Glutamatergic neuron (in vitro differentiated cells): ENCODE measurements at regions not wholly inside any gene's neighbourhood (a gene's known extent, or its start where the extent isn't known, plus 50 kb on each side); places are given as distances from the start of the nearest gene placed in this dataset.

Experiments used
- DNase-seq: peaks from one replicate; pipeline ENCODE4 v3.0.0; 2022
- H3K27ac Mint-ChIP-seq: one replicate; pipeline ENCODE4 v1.8.0; 2020; ENCODE audit warnings: mild to moderate bottlenecking, mixed read lengths, inconsistent platforms; ENCODE audit not compliant: unreplicated experiment
- H3K27me3 Mint-ChIP-seq: one replicate; pipeline ENCODE4 v1.8.0; 2020; ENCODE audit warnings: mild to moderate bottlenecking, moderate library complexity, mixed read lengths, inconsistent platforms; ENCODE audit not compliant: unreplicated experiment
- H3K36me3 Mint-ChIP-seq: one replicate; pipeline ENCODE4 v1.8.0; 2020; ENCODE audit warnings: mild to moderate bottlenecking, mixed read lengths, inconsistent platforms; ENCODE audit not compliant: unreplicated experiment
- H3K4me1 Mint-ChIP-seq: one replicate; pipeline ENCODE4 v1.8.0; 2020; ENCODE audit warnings: mild to moderate bottlenecking, low read depth, mixed read lengths, inconsistent platforms; ENCODE audit not compliant: unreplicated experiment
- H3K4me3 Mint-ChIP-seq: one replicate; pipeline ENCODE4 v1.8.0; 2020; ENCODE audit warnings: mild to moderate bottlenecking, mixed read lengths, inconsistent platforms; ENCODE audit not compliant: unreplicated experiment
- H3K9me3 Mint-ChIP-seq: one replicate; pipeline ENCODE4 v1.8.0; 2020; ENCODE audit warnings: mild to moderate bottlenecking, moderate library complexity, mixed read lengths, inconsistent platforms; ENCODE audit not compliant: unreplicated experiment
- TF ChIP-seq, protein P1 (sequence below): fragments of 200-600 bp; sonication (generic); IDR thresholded peaks from one replicate; pipeline ENCODE4 v1.5.0; 2021; ENCODE audit not compliant: partially characterized antibody, unreplicated experiment

DNA sequence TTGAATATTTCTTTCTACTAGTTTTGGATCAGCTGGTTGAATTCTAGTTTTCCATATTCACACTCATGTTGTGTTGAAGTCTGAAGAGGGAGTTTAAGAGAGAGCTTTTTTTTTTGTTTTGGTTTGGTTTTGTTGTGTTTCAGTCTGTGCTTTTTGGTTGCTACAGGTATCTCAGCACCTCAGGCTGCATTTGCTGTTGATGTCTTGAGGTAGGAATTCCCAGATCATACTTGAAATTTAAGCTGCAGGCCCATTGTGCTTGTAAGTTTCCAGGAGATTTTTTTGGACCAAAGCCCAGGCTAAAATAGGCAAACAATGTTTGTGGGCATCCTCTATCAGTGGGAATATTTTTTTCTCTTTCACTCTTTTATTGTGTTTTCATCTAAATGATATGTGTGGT is 190.2 kb upstream of the AGA start:
- no peak overlapping the region for H3K27ac Mint-ChIP-seq

GRCh38 chr4:177638871-177639270 is 196.6 kb upstream of the AGA start:
- Mint-ChIP-seq H3K9me3 (peaks cover 2% of the 10 kb centered on the region), H3K4me3 (no peak overlapping the region), H3K27me3 (no peaks in the 10 kb centered on the region), H3K27ac (no peak overlapping the region), H3K4me1 (peaks cover 9% of the 10 kb centered on the region), H3K36me3 (no peaks in the 10 kb centered on the region)
- TF ChIP-seq, protein P1, sequence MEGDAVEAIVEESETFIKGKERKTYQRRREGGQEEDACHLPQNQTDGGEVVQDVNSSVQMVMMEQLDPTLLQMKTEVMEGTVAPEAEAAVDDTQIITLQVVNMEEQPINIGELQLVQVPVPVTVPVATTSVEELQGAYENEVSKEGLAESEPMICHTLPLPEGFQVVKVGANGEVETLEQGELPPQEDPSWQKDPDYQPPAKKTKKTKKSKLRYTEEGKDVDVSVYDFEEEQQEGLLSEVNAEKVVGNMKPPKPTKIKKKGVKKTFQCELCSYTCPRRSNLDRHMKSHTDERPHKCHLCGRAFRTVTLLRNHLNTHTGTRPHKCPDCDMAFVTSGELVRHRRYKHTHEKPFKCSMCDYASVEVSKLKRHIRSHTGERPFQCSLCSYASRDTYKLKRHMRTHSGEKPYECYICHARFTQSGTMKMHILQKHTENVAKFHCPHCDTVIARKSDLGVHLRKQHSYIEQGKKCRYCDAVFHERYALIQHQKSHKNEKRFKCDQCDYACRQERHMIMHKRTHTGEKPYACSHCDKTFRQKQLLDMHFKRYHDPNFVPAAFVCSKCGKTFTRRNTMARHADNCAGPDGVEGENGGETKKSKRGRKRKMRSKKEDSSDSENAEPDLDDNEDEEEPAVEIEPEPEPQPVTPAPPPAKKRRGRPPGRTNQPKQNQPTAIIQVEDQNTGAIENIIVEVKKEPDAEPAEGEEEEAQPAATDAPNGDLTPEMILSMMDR: no peak
- DNase-seq: no peak

More for the DNA sequence above, 190.2 kb upstream of the AGA start:
- Mint-ChIP-seq H3K9me3 (no peaks in the 10 kb centered on the region), H3K4me3 (no peak overlapping the region), H3K27me3 (no peaks in the 10 kb centered on the region), H3K36me3 (no peaks in the 10 kb centered on the region), H3K4me1 (no peaks in the 10 kb centered on the region)
- TF ChIP-seq, protein P1: no peak
- DNase-seq: no peak

DNA sequence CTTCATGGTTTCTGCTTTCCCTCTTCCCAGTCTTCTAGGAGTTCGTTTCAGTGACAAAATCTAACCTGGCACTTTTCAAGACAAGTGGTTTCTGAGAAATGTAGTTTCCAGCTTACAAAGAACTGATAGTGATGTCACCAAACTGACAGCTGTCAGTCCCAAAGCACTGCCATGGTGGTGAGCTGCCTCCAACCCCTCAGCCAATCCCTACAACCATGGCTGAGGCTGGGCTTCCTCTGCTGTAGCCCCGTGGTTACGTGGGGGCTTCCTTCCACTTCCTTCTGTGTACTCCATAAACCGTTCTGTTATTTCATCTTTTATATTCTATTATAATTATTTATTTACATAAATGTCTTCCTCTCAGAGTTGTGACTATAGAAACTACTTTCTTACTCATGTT is 198.6 kb upstream of the AGA start:
- no peak for DNase-seq
- Mint-ChIP-seq H3K27me3 (no peaks in the 10 kb centered on the region), H3K4me3 (no peak overlapping the region), H3K36me3 (no peaks in the 10 kb centered on the region), H3K4me1 (peaks cover 14% of the 10 kb centered on the region), H3K27ac (no peak overlapping the region), H3K9me3 (peaks cover 2% of the 10 kb centered on the region)
- TF ChIP-seq, protein P1: no peak

GRCh38 chr4:177660223-177660622 is 218.0 kb upstream of the AGA start:
- no peaks in the 10 kb centered on the region for H3K4me1 Mint-ChIP-seq
- DNase-seq: no peak
- H3K9me3 Mint-ChIP-seq: peaks cover 2% of the 10 kb centered on the region
- H3K27me3 Mint-ChIP-seq: no peaks in the 10 kb centered on the region
- TF ChIP-seq, protein P1: no peak
- H3K36me3 Mint-ChIP-seq: peaks cover 17% of the 10 kb centered on the region
- H3K27ac Mint-ChIP-seq: no peak overlapping the region
- H3K4me3 Mint-ChIP-seq: no peak overlapping the region

DNA sequence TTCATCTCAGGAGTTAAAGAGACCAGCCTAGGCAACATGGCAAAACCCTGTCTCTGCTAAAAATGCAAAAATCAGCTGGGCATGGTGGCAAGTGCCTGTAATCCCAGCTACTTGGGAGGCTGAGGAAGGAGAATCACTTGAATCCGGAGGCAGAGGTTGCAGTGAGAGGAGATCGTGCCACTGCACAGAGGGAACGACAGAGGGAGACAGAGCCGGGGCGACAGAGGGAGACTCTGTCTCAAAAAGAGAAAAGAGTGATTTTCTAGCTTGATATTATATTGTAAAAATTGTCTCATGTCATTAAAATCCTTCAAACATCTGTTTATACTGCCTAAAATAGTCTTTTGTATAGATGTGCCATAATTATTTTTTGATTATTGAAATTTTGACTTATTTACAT is 225.4 kb upstream of the AGA start:
- Mint-ChIP-seq H3K27ac (no peak overlapping the region), H3K36me3 (no peaks in the 10 kb centered on the region), H3K9me3 (peaks cover 2% of the 10 kb centered on the region)

More for the DNA sequence above, 225.4 kb upstream of the AGA start:
- Mint-ChIP-seq H3K27me3 (no peaks in the 10 kb centered on the region), H3K4me3 (no peak overlapping the region), H3K4me1 (no peaks in the 10 kb centered on the region)
- DNase-seq: no peak
- TF ChIP-seq, protein P1: no peak
